EH (cell line): ENCODE measurements at regions not wholly inside any gene's neighbourhood (a gene's known extent, or its start where the extent isn't known, plus 50 kb on each side); places are given as distances from the start of the nearest gene placed in this dataset.
"Not testable (repeated sequence)": the region's sequence is repeated elsewhere in the genome, so short reads cannot be mapped to it uniquely, and the experiment has no call there.

Experiments used
- DNase-seq: peaks from one replicate; pipeline ENCODE4 v3.0.0-alpha.2; 2015; ENCODE audit warnings: low read depth

DNA sequence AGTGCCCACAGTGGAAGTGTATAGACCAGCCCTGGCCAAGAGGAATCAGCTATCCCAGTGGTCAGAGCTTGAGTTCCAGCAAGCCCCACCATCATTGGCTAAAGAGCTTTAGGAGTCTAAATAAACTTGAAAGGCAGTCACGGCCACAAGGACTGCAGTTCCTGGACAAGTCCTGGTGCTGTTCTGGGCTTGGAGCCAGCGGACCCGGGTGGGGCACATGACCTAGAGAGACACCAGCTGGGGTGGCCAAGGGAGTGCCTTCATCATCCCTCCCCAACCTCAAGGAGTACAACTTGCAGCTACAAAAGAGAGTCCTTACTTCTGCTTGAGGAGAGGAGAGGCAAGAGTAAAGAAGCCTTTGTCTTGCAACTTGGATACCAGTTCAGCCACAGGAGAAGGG is 439.8 kb upstream of the TMEFF2 start:
- DNase-seq, result no peak

DNA sequence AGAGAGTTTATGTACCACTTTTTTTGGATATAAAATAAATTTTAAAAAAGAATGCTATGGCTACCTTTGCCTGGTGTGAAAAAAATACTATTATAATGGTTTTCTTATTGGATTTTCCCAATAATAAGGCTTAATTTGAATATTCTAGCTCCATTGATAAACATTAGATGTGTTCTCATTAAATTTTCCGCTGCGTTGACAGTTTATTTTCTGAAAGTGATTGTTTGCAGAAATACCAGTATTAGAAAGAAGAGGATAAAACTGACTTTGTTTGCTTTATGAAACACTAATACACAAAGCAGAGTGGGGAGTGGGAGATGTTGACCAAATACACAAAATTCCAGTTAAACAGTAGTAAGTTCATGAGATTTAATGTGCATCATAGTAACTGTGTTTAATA is 433.3 kb upstream of the TMEFF2 start:
- DNase-seq, result no peak

DNA sequence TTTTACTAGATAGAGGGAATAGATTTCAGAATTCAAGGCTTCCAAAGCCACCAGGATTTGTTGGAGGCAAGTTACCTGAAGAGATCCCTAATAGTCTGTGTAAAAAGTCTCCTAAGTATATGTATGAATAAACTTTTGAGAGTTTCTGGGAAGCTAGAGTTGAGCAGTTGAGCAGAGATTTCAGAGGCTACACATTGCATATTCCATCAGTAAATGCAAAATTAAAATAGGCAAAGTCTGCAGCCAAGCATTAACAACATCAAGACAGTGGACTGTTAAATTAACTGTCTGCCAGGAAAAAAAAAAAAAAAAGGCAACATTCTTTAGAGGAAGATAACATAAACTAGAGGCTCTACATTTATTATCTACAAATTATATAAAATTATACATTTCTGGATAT is 420.4 kb upstream of the TMEFF2 start:
- DNase-seq, result no peak

DNA sequence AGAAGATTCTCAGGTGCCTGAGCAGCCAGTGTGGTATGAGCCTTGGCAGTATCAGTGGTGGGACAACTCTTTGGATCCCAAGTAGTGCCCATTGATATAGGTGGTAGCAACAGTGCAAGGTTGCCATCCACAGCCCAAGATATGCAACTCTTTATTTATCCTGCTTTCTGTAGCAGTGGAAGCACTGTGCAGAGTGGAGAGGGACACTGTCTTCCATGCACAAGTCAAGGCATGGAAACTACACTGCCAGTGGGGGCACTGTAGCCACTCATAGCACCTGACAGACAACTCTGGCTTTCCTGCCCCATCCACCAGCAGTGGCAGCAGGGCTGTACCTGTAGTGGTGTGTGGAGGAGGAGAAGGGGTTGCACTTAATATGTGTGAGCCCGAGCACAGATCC is 409.6 kb upstream of the TMEFF2 start:
- DNase-seq, result no peak

DNA sequence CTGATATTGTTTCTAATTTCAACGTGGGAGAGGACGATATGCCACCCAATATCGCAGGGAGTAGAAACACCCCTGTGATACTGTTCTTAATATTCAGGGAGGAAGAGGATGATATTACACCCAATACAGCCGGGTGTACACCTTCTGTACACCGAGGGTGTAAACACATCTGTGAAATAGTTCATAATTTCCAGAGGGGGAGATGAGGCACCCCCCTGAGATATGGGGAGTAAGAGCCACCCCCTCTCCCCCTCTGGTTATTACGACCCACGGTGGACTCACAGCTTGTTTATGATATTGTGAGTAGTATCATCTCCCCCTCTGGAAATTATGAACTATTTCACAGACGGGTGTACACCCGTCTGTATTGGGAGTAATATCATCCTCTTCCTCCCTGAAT is 403.9 kb upstream of the TMEFF2 start:
- DNase-seq, result not testable (repeated sequence)

DNA sequence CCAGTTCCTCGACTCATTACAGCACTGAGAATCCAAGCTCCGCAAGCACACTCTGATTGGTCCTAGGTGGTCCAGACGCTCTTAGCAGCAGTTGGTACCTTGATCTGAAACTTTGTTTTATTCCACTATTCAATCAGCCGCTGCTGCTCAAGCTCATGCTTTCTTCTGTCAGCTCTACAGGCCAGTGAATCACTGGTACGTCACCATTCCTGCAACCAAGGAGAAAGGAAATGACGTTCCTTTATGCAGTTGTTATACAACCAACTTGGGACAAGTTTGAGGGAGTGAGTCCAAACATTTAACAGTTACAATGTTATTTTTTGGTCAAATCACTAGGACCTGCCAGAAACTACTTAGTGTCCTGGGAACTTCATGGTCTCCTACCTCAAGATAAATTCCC is 398.8 kb upstream of the TMEFF2 start:
- DNase-seq, result no peak

DNA sequence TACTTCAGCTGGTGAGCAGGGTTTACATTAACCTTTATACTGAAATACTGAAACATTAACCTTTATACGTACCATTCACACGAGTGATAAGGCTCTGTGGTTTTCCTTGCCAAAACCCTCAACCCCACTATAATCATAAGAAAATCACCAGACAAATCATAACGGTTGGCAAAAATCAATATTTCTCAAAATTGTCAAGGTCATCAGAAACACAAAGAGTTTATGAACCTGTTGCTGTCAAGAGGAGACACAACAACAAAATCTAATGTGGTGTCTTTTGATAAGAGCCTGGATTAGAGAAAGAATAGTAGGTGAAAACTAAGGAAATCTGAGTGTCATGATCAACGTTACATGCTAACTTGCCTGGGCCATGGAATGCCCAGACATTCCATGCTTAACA is 396.9 kb upstream of the TMEFF2 start:
- no peak for DNase-seq

DNA sequence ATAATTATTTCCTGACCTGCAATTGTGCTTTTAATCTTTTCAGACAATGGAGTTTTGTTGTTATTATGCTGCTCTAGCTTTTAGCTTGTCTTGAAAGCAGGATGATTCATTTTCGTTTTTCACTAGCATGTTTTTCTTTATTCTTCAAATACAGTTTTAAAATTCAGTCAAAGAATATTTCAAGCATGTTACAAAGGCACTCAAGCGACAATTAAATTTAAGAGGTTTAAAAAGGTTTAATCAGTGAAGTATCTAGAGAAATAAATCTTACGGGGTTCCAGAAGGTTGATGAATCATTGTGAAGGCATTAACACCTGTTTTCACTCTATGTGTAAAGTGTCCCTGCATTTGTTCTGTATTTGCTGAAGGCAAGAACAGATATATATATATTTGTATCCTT is 390.7 kb upstream of the TMEFF2 start:
- no peak for DNase-seq

DNA sequence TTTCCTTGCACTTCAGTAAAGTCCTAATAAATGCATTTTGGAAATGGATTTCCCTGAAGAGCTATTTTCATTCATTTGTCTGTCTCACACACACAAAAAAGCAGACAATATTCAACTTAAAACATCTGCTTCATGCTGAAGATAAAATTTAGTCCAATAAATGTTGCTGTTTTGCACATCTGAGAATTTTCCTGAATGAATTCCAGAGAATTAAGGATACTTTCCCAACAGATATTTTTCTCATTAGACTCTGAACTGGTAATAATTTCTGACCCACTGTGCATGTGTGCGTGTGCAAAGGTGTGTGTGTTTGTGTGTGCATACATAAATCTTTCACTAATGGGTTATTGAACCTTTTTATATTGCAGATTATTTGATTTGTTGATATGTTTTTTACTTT is 390.2 kb upstream of the TMEFF2 start:
- no peak for DNase-seq

DNA sequence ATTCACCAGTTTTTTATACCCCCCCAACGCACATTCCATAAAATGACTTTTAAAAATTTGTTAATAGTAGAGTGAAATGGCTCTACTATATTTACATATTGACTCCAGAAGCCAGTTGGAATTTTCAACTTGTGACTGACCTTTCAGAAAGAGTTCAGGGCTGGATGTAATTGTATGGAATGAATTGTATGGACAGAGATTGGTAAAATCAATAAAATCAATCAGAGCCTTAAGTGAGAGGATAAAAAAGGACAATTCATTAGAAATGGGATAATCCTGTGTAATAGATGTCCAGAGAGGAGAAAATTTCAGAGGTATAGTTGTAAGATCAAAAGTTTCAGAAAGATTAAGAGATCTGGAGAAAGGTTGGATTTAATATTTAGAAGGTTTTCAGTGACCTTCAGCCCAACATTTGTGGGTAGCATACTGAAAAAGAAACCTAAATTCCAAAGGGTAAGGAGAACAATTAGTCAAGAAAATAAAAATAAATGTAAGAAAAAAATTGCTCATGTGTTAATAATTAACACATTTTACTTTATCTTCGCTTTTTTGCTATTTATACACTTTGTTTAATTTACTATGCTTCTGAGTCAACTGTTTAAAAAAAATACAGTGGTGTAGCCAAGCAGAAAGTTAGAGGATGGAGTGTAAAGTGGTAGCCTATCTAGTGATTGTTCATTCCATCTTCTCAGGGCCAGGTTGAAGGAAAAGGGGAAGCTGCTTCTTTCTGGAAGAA is 385.4 kb upstream of the TMEFF2 start:
- no peak for DNase-seq

DNA sequence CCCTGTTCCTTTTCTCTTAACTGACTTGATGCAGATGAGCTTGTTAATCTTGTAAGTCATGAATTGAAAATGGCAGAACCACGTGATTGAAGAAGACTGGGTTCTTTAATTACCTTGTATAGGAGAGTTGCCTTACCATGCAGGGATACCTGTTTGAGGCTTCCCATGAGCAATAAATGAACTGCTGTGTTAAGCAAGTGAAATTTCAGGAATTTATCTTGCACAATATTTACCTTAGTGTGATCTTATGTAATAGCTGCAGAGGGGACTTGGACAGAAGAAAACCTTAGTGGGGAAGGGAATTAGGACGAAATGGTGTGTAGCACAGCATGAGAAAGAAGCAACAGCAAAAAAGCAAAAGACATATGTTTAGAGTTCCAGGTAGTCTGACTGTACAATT is 384.0 kb upstream of the TMEFF2 start:
- no peak for DNase-seq

DNA sequence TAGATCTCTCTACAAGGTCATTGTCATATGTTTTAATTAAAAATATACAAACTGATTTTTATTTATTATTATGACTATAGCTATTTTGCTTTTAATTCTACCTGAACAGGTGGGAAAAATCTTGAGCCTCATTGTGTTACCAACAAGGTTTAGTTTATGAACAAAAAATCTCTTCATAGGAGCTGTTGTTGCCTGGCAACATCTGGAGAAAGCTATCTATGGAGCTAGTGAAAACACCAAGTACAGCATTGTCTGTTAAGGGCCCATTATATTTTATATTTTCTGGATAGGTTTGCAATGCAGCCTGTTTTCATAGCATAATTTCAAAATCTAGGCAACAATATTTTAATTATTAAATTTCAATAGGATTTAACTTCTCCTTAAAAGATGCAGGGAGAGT is 383.0 kb upstream of the TMEFF2 start:
- DNase-seq, result no peak

DNA sequence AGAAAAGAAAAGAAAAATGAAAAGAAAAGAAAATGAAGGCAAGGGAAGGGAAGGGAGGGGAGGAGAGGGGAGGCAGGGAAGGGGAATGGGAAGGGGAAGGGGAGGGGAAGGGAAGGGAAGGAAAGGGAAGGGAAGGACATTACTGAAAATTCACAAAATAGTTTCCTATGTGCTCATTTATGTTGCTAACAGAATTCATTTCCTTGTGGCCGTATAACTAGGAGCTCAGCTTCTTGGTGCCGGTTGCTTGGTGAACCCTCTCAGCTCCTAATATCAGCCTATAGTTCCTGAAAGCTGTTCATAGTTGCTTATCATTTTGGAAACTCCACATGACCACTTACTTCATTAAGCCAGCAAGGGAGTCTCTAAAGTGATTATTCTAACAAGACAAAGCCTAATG is 379.8 kb upstream of the TMEFF2 start:
- no peak for DNase-seq

DNA sequence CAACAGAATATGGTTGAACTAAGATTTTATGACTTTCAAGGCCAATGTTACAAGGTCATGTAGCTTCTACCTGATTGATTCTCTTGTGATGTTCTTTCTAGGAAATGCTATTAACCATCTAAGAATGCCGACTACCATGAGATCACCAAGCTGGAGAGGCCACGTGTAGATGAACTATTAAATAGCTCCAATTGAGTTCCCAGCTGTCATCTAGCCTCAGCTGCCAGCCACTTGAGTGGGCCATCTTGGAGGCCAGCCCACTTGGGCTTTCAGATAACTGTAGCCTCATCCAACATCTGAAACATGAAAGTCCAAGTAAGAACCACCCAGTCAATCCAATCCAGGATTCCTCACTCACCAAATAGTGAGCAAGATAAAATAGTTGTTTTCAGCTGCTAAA is 376.9 kb upstream of the TMEFF2 start:
- DNase-seq, result no peak

DNA sequence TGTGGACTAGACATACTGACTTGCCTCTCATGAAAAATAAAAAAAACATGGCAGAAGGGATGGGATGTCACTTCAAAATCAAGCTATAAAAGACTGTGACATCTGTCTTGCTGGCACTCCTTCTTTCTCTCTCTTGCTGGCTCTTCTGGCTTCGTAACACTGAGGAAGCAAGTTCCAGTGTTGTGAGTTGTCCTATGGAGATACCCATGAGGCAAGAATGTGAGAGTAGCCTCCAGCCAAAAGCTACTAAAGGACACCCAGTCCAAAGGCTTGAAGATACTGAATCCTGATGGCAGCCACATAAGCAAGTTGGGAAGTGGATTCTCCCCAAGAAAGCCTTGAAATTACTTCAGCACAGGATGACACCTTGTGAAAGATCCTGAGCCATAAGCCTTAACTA is 376.1 kb upstream of the TMEFF2 start:
- no peak for DNase-seq

DNA sequence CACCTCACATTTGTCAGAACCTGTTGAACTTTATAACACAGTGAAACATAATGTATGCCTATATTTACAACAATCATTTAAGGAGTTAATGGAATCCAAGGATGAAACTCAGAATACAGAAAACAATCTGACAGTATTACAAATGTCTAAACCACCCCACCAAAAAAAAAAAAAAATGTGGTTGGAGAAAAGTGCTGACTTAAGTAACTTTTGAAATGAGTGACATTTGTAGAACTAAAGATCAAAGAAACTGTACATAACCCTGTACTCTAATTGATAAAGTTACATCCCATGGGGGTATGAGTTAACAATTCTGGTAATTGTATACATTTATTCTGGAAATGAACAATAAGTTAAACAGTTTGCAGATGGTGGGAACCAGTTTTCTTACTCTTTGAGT is 372.1 kb upstream of the TMEFF2 start:
- DNase-seq, result no peak

DNA sequence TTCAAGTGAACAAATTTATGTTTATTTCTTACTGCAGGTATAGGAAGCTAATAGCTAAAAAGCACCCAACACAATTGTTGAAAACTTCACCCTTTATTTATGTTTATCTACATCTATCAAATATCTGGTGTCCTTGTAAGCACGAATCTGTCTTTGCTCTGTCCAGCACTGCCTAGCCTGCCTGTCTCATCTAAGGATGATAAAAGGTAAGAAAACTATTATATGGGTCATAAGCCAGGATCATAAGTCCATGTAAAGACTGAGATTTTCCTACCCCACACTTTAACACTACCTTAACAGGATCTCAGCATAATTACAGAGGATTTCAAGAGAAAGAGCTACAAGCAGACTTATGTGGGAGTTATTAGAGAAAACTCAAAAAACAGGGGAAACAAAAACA is 365.6 kb upstream of the TMEFF2 start:
- DNase-seq, result no peak

DNA sequence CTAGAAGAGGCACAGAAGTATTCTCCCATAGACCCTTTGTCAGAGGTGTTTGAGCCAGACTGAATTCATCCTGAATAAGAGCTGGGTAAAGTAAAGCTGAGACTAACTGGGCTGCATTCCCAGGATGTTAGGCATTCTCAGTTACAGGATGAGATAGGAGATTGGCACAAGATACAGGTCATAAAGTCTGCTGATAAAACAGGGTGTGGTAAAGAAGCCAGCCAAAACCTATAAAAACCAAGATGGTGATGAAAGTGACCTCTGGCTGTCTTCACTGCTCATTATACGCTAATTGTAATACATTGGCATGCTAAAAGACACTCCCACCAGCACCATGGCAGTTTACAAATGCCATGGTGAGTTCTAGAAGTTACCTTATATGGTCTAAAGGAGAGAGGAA is 364.9 kb upstream of the TMEFF2 start:
- no peak for DNase-seq

DNA sequence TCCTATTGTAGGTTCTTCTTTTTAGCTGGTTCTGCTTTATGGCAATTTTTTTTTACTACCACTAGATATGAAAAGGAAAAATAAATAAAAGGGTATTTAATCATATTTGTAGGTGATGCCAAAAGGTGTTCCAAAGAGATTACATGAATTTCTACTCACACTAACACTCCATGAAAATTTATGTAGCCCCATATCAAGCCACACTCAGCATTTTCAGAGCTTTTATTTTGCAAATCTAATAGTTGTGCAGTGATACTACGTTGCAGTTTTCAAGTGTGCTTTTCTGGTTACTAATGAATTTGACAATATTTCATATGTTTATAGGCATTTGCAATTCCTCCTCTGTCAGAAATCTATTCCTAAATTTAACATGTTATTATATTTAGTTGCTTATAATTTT is 363.9 kb upstream of the TMEFF2 start:
- DNase-seq, result no peak

DNA sequence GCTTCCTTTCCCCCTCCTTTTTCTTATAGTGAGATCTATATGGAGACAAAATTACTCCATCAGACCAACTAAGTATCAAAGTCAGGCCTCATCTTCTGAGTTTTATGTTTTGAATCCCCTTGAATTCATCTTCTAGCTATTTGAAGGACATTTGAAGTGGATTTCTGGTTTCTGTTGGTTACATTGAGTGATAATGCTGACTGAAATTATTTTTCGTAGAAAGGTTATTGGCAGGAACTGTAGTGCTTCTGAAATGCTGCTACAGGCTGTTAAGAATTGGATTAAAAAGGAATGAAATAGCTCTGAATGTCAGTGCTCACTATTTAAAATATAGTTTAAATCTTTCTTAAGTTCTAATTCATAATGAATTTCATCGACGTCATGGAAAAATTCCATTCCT is 361.0 kb upstream of the TMEFF2 start:
- DNase-seq, result no peak

DNA sequence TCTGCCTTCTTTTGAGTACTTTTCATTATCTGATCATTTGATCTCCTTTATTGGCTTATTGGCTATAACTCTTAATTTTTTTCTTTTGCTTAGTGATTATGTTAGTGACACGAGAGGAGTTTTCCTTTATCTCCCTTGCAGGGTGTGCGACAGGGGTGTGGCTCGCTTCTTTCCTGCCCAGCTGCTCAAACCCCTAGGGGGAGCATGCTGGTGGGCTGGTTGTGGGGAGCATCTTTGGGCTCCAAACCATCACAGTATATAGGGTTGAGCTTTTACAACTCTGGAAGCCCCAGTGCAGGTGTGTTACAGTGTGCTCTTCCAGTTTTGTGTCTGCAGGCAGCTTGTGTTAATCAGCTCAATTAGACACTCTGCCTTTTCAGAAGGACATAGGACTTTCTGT is 357.0 kb upstream of the TMEFF2 start:
- no peak for DNase-seq

DNA sequence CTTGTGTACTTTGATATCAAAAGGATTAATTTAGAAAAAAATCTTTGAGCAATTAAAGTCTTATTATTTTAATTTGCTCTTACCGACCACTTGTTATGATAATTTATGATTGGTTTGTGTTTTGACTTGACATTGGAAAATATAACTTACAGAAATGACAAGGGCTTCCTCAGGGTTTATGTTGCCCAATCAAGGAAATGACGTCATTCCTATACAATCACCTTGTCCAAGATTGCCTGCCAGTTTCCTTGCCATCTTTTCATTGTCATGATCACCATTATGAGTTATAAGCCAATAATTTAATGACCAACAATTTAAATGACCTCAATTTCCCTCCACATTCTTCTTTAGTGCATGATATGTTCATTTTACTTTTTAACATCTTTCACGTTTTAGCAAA is 351.8 kb upstream of the TMEFF2 start:
- DNase-seq, result no peak

DNA sequence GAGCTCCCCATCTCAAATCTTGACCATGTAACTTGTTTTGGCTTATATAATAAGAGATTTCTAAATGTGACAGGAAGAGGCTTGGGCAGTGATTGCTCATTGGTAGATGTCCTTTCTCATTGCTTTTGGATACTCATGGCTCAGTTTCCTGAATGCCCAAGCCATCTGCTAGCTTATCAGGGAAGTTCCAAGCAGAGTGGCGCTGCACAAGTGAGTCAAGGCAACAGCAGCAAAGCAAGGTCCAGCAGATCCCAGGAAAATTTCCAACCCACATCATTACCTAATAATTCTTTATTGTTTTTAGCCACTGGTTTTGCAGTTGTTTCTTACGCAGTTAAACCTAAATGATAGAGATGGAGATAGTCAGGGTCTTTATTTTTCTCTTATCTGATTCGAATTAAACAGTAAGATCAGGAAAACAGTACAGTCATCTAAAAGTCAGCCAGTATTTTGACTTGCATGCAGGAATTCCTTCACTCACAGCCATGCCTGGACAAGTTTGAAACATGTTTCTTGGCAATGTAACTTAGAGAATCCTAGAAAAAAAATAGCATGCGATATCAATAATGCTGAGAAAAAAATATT is 349.7 kb upstream of the TMEFF2 start:
- no peak for DNase-seq
